PC-9 (cell line): ENCODE measurements at regions not wholly inside any gene's neighbourhood (a gene's known extent, or its start where the extent isn't known, plus 50 kb on each side); places are given as distances from the start of the nearest gene placed in this dataset.

Experiments
- EZH2 ChIP-seq: fragments of 200-600 bp; sonication (generic); IDR thresholded peaks from 2 replicates; pipeline ENCODE4 v1.8.0; 2017; ENCODE audit warnings: antibody characterized with exemption, low read depth
- TF ChIP-seq, protein P1 (sequence below): fragments of 200-600 bp; sonication (generic); conservative IDR thresholded peaks from 2 replicates; pipeline ENCODE4 v1.6.1; 2017; ENCODE audit warnings: mixed run types, antibody characterized with exemption, mild to moderate bottlenecking, moderate library complexity

DNA sequence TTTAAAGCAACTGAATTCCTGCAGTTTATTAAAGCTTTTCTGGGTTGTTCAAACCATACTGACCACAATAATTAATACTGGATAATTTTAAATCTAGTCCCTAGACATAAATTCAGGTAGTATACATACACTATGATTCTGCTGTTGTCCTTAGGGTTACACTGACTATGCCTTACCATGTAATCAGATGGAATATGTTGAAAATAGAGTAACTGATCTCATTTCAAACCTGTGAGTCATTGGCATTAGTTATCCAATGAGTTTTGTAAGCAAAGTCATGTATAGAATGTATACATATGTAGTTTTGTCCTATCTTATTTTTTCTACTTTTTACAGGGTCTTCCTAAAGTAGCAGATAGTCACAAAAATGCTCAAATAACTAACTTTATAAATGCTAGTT is 517.1 kb upstream of the CCDC54 start:
- TF ChIP-seq, protein P1, sequence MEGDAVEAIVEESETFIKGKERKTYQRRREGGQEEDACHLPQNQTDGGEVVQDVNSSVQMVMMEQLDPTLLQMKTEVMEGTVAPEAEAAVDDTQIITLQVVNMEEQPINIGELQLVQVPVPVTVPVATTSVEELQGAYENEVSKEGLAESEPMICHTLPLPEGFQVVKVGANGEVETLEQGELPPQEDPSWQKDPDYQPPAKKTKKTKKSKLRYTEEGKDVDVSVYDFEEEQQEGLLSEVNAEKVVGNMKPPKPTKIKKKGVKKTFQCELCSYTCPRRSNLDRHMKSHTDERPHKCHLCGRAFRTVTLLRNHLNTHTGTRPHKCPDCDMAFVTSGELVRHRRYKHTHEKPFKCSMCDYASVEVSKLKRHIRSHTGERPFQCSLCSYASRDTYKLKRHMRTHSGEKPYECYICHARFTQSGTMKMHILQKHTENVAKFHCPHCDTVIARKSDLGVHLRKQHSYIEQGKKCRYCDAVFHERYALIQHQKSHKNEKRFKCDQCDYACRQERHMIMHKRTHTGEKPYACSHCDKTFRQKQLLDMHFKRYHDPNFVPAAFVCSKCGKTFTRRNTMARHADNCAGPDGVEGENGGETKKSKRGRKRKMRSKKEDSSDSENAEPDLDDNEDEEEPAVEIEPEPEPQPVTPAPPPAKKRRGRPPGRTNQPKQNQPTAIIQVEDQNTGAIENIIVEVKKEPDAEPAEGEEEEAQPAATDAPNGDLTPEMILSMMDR, result no peak
- no peak for TF ChIP-seq EZH2
